WTC11 (cell line): ENCODE measurements at regions not wholly inside any gene's neighbourhood (a gene's known extent, or its start where the extent isn't known, plus 50 kb on each side); places are given as distances from the start of the nearest gene placed in this dataset.

Source experiments
- ATAC-seq: fragments of 200-7000 bp; cut with Tn5 transposase; 2 replicates; pipeline ENCODE4 v1.10.0; 2021; ENCODE audit warnings: mild to moderate bottlenecking, moderate library complexity
- CTCF ChIA-PET: fragments of 300-600 bp; sonication (Branson Sonifier 250); formaldehyde crosslinking; loops from one replicate; lab custom pipeline; 2021; ENCODE audit warnings: antibody characterized with exemption; lab: Charles Lee
- POLR2A ChIA-PET: fragments of 350-600 bp; sonication (Branson Sonifier 250); formaldehyde crosslinking; loops from one replicate; lab custom pipeline; 2021; ENCODE audit warnings: antibody characterized with exemption; lab: Charles Lee
- DNase-seq: peaks from one replicate; pipeline ENCODE4 v3.0.0; 2021; ENCODE audit warnings: low spot score
- H3K27ac Mint-ChIP-seq: 2 replicates; pipeline ENCODE4 v1.8.0; 2021; ENCODE audit warnings: mixed read lengths
- H3K27me3 Mint-ChIP-seq: 2 replicates; pipeline ENCODE4 v1.8.0; 2021; ENCODE audit warnings: low read depth, mild to moderate bottlenecking, moderate library complexity, mixed read lengths
- H3K36me3 Mint-ChIP-seq: 2 replicates; pipeline ENCODE4 v1.8.0; 2021; ENCODE audit warnings: mixed read lengths
- H3K4me1 Mint-ChIP-seq: 2 replicates; pipeline ENCODE4 v1.8.0; 2022; ENCODE audit warnings: mixed read lengths
- H3K4me3 Mint-ChIP-seq: 2 replicates; pipeline ENCODE4 v1.8.0; 2021; ENCODE audit warnings: mild to moderate bottlenecking, moderate library complexity, mixed read lengths
- H3K9me3 Mint-ChIP-seq: 2 replicates; pipeline ENCODE4 v1.8.0; 2021; ENCODE audit warnings: mixed read lengths
- ATF6 ChIP-seq: sonication (generic); formaldehyde crosslinking; IDR thresholded peaks from 2 replicates; pipeline ENCODE4 v1.8.1; 2023; ENCODE audit warnings: mild to moderate bottlenecking, missing genetic modification reagents
- E2F4 ChIP-seq: sonication (generic); formaldehyde crosslinking; IDR thresholded peaks from 2 replicates; pipeline ENCODE4 v1.8.1; 2022; ENCODE audit warnings: low read depth, mild to moderate bottlenecking, moderate library complexity, missing genetic modification reagents, borderline replicate concordance
- E2F5 ChIP-seq: sonication (generic); formaldehyde crosslinking; IDR thresholded peaks from 2 replicates; pipeline ENCODE4 v1.8.1; 2022; ENCODE audit warnings: mild to moderate bottlenecking, moderate library complexity, missing genetic modification reagents
- EMX1 ChIP-seq: fragments of 250-450 bp; sonication (Bioruptor Pico); IDR thresholded peaks from 2 replicates; pipeline ENCODE4 v1.8.0; 2021; ENCODE audit warnings: mild to moderate bottlenecking
- GRHL2 ChIP-seq: fragments of 250-450 bp; sonication (Bioruptor Pico); IDR thresholded peaks from 2 replicates; pipeline ENCODE4 v1.8.0; 2022; ENCODE audit warnings: mild to moderate bottlenecking, moderate library complexity; ENCODE audit not compliant: insufficient replicate concordance, severe bottlenecking
- HMGA2 ChIP-seq: fragments of 250-450 bp; sonication (Bioruptor Pico); IDR thresholded peaks from 2 replicates; pipeline ENCODE4 v1.4.0; 2021; ENCODE audit warnings: mild to moderate bottlenecking, moderate library complexity
- JAZF1 ChIP-seq: fragments of 250-450 bp; sonication (Bioruptor Pico); IDR thresholded peaks from 2 replicates; pipeline ENCODE4 v1.9.0; 2021; ENCODE audit warnings: moderate library complexity, mild to moderate bottlenecking, inconsistent platforms
- OVOL2 ChIP-seq: fragments of 250-450 bp; sonication (Bioruptor Pico); IDR thresholded peaks from 2 replicates; pipeline ENCODE4 v1.9.0; 2021; ENCODE audit warnings: mild to moderate bottlenecking, borderline replicate concordance
- SMAD4 ChIP-seq: sonication (generic); formaldehyde crosslinking; IDR thresholded peaks from 2 replicates; pipeline ENCODE4 v1.8.0; 2022; ENCODE audit warnings: mild to moderate bottlenecking, missing genetic modification reagents
- ZMAT4 ChIP-seq: fragments of 250-450 bp; sonication (Bioruptor Pico); IDR thresholded peaks from 2 replicates; pipeline ENCODE4 v1.9.0; 2021; ENCODE audit warnings: mild to moderate bottlenecking
- ZNF232 ChIP-seq: sonication (generic); formaldehyde crosslinking; IDR thresholded peaks from 2 replicates; pipeline ENCODE4 v1.8.0; 2022; ENCODE audit warnings: mild to moderate bottlenecking, missing genetic modification reagents
- ZNF263 ChIP-seq: sonication (generic); formaldehyde crosslinking; IDR thresholded peaks from 2 replicates; pipeline ENCODE4 v1.8.1; 2022; ENCODE audit warnings: low read depth, mild to moderate bottlenecking, moderate library complexity, missing genetic modification reagents
- ZNF281 ChIP-seq: sonication (generic); formaldehyde crosslinking; IDR thresholded peaks from 2 replicates; pipeline ENCODE4 v1.8.0; 2023; ENCODE audit warnings: mild to moderate bottlenecking, missing genetic modification reagents
- ZNF317 ChIP-seq: sonication (generic); formaldehyde crosslinking; IDR thresholded peaks from 2 replicates; pipeline ENCODE4 v1.8.1; 2023; ENCODE audit warnings: low read depth, mild to moderate bottlenecking, moderate library complexity, missing genetic modification reagents, borderline replicate concordance
- ZNF425 ChIP-seq: fragments of 250-450 bp; sonication (Bioruptor Pico); conservative IDR thresholded peaks from 2 replicates; pipeline ENCODE4 v1.9.0; 2021; ENCODE audit warnings: mild to moderate bottlenecking
- ZNF512 ChIP-seq: sonication (generic); formaldehyde crosslinking; IDR thresholded peaks from 2 replicates; pipeline ENCODE4 v1.8.1; 2022; ENCODE audit warnings: missing genetic modification reagents, borderline replicate concordance

- ATAC-seq (no peak), DNase-seq (no peak)
- ChIA-PET POLR2A (no interaction called here), CTCF (interaction anchor here (1.2 kb wide), 1 partner anchor 880 kb away, joined by 3 read pairs; no protein-coding TSS in a partner anchor)
- Mint-ChIP-seq H3K27me3 (no peaks in the 10 kb centered on the region; the same call in 1 of the 2 replicates), H3K27ac (no peak overlapping the region), H3K4me3 (no peak overlapping the region), H3K9me3 (0 out of 2 replicates have a peak, but pooled peaks cover 2% of the 10 kb centered on the region), H3K36me3 (no peaks in the 10 kb centered on the region), H3K4me1 (no peaks in the 10 kb centered on the region)
- TF ChIP-seq JAZF1 (CRISPR knock-in tag) (no peak), ATF6 (CRISPR knock-in tag) (no peak), ZNF263 (CRISPR knock-in tag) (no peak), HMGA2 (CRISPR knock-in tag) (no peak), OVOL2 (no peak), ZNF317 (CRISPR knock-in tag) (no peak), ZNF232 (CRISPR knock-in tag) (no peak), ZNF512 (CRISPR knock-in tag) (no peak), EMX1 (CRISPR knock-in tag) (no peak), ZMAT4 (CRISPR knock-in tag) (no peak), ZNF425 (CRISPR knock-in tag) (no peak), E2F5 (no peak)
Measured at GRCh38 chr16:52034830-52035229, 512.1 kb downstream of the TOX3 start.

GRCh38 chr16:52033992-52034391 lies 513.0 kb downstream of the TOX3 start:
- no peaks in the 10 kb centered on the region; the same call in 1 of the 2 replicates for H3K27me3 Mint-ChIP-seq
- H3K36me3 Mint-ChIP-seq: no peaks in the 10 kb centered on the region
- H3K27ac Mint-ChIP-seq: no peak overlapping the region
- CTCF ChIA-PET: no interaction called here
- POLR2A ChIA-PET: no interaction called here
- ATAC-seq: no peak
- TF ChIP-seq E2F4 (CRISPR knock-in tag) (no peak), SMAD4 (CRISPR knock-in tag) (no peak), ZNF281 (CRISPR knock-in tag) (no peak), GRHL2 (CRISPR knock-in tag) (no peak)
- H3K4me3 Mint-ChIP-seq: no peak overlapping the region
- no peak for DNase-seq
- H3K4me1 Mint-ChIP-seq: no peaks in the 10 kb centered on the region
- H3K9me3 Mint-ChIP-seq: 0 out of 2 replicates have a peak, but pooled peaks cover 2% of the 10 kb centered on the region
